HEK293T (cell line): ENCODE measurements at regions not wholly inside any gene's neighbourhood (a gene's known extent, or its start where the extent isn't known, plus 50 kb on each side); places are given as distances from the start of the nearest gene placed in this dataset.

Experiments used
- CTCF ChIA-PET: fragments of 350-600 bp; formaldehyde crosslinking; extraction: SDS; loops from one replicate; lab custom pipeline; 2021; ENCODE audit warnings: antibody characterized with exemption, inconsistent platforms; lab: Yijun Ruan, JAX
- POLR2A ChIA-PET: fragments of 350-600 bp; formaldehyde crosslinking; extraction: SDS; loops from one replicate; lab custom pipeline; 2020; ENCODE audit warnings: antibody characterized with exemption, inconsistent platforms; lab: Yijun Ruan, JAX
- DNase-seq: peaks from one replicate; pipeline ENCODE4 v3.0.0; 2012; ENCODE audit warnings: mixed read lengths; ENCODE audit errors: extremely low spot score
- ARNT ChIP-seq: fragments of 450-650 bp; IDR thresholded peaks from 2 replicates; pipeline ENCODE4 v1.6.1; 2017; ENCODE audit warnings: mild to moderate bottlenecking
- BHLHE40 ChIP-seq: fragments of 450-650 bp; IDR thresholded peaks from 2 replicates; pipeline ENCODE4 v1.6.1; 2016; ENCODE audit warnings: mild to moderate bottlenecking, moderate library complexity, borderline replicate concordance
- CTBP1 ChIP-seq: fragments of 450-650 bp; IDR thresholded peaks from 2 replicates; pipeline ENCODE4 v1.6.1; 2016; ENCODE audit warnings: borderline replicate concordance
- ELF4 ChIP-seq: fragments of 450-650 bp; IDR thresholded peaks from 2 replicates; pipeline ENCODE4 v1.6.1; 2017; ENCODE audit warnings: antibody characterized with exemption
- FOXA1 ChIP-seq: fragments of 450-650 bp; IDR thresholded peaks from 2 replicates; pipeline ENCODE4 v1.6.1; 2016; ENCODE audit warnings: mild to moderate bottlenecking
- FOXK2 ChIP-seq: fragments of 450-650 bp; IDR thresholded peaks from 2 replicates; pipeline ENCODE4 v1.6.1; 2016; ENCODE audit warnings: mild to moderate bottlenecking
- FOXM1 ChIP-seq: fragments of 450-650 bp; IDR thresholded peaks from 2 replicates; pipeline ENCODE4 v1.6.1; 2017; ENCODE audit warnings: mild to moderate bottlenecking, borderline replicate concordance
- HDGF ChIP-seq: fragments of 450-650 bp; IDR thresholded peaks from 2 replicates; pipeline ENCODE4 v1.6.1; 2017; ENCODE audit warnings: antibody characterized with exemption, borderline replicate concordance
- L3MBTL2 ChIP-seq: fragments of 450-650 bp; conservative IDR thresholded peaks from 2 replicates; pipeline ENCODE4 v1.6.1; 2016; ENCODE audit warnings: mild to moderate bottlenecking
- LEF1 ChIP-seq: fragments of 450-650 bp; IDR thresholded peaks from 2 replicates; pipeline ENCODE4 v1.6.1; 2017; ENCODE audit warnings: mild to moderate bottlenecking, borderline replicate concordance
- NFRKB ChIP-seq: fragments of 450-650 bp; IDR thresholded peaks from 2 replicates; pipeline ENCODE4 v1.6.1; 2016; ENCODE audit warnings: mild to moderate bottlenecking, moderate library complexity
- SP1 ChIP-seq: fragments of 450-650 bp; IDR thresholded peaks from 2 replicates; pipeline ENCODE4 v1.6.1; 2017
- SUZ12 ChIP-seq: fragments of 450-650 bp; IDR thresholded peaks from 2 replicates; pipeline ENCODE4 v1.6.1; 2016; ENCODE audit warnings: mild to moderate bottlenecking
- TARDBP ChIP-seq: fragments of 450-650 bp; IDR thresholded peaks from 2 replicates; pipeline ENCODE4 v1.6.1; 2016
- ZNF384 ChIP-seq: fragments of 450-650 bp; IDR thresholded peaks from 2 replicates; pipeline ENCODE4 v1.6.1; 2016
- TF ChIP-seq, protein P1 (sequence below): fragments of 450-650 bp; IDR thresholded peaks from 2 replicates; pipeline ENCODE4 v1.6.1; 2016

DNA sequence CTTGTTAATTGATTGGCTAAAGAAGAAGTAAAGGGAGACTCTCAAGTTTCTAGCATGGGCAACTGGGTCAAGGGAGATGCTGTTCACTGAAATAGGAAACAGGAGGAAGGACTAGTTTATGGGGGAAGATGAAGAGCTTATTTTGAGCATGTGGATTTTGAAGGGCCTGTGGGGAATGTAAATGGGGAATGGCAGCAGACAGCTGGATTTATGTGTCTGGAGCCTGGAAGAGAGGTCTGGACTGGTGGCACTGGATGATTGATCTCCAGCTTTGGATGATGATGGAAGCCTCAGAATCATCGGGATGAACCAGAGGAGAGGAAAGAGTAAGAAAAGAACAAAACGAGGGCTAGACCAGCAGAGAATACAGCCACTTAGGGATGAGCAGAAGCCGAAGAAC, 54.9 kb upstream of the ENAH start:
- no peak for TF ChIP-seq SUZ12
- no peak for TF ChIP-seq FOXA1
- TF ChIP-seq L3MBTL2 = peak; percentile 36; the same call in 1 of the 2 replicates
- TF ChIP-seq HDGF = no peak
- TF ChIP-seq, protein P1, sequence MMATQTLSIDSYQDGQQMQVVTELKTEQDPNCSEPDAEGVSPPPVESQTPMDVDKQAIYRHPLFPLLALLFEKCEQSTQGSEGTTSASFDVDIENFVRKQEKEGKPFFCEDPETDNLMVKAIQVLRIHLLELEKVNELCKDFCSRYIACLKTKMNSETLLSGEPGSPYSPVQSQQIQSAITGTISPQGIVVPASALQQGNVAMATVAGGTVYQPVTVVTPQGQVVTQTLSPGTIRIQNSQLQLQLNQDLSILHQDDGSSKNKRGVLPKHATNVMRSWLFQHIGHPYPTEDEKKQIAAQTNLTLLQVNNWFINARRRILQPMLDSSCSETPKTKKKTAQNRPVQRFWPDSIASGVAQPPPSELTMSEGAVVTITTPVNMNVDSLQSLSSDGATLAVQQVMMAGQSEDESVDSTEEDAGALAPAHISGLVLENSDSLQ = peak; percentile 96
- no peak for TF ChIP-seq FOXM1
- no peak for DNase-seq
- ChIA-PET CTCF (interaction anchor here (0.6 to 1.0 kb wide), 5 partner anchors 12 to 306 kb away, joined by 3 to 4 read pairs (median 3); no protein-coding TSS in a partner anchor), POLR2A (interaction anchor here (1.6 to 2.4 kb wide), 2 partner anchors 53 to 70 kb away, joined by 4 to 10 read pairs; partner anchors contain the start of gene SRP9)

DNA sequence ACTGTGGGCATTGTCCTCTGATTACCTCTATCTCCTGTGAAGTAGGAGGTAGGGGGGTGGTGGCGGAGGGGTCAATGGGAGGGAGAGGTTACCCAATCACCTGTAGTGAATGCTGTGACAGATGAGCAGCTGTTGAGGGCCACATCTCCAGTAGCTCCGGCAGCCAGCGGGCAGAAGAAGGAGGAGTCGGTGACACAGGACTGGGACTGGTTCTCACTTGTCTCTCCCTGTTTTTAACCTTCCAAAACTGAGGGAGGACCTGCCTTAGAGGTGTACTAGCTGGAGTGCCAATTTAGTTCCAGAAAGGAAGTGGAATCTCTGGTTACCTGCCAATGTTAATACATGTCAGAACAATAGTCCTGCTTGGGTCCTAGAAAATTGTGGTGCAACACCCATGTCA, 56.2 kb upstream of the ENAH start:
- ChIA-PET POLR2A (interaction anchor here (2.4 kb wide), 1 partner anchor 69 kb away, joined by 10 read pairs; the partner anchor contains the start of gene SRP9), CTCF (interaction anchor here (1.4 kb wide), 1 partner anchor 9 kb away, joined by 4 read pairs; no protein-coding TSS in a partner anchor)
- no peak for TF ChIP-seq HDGF
- TF ChIP-seq FOXM1 = no peak
- TF ChIP-seq, protein P1 = no peak
- no peak for TF ChIP-seq FOXA1
- no peak for TF ChIP-seq LEF1
- TF ChIP-seq ARNT = no peak
- no peak for TF ChIP-seq L3MBTL2
- TF ChIP-seq CTBP1 = no peak
- no peak for TF ChIP-seq FOXK2
- DNase-seq = no peak

DNA sequence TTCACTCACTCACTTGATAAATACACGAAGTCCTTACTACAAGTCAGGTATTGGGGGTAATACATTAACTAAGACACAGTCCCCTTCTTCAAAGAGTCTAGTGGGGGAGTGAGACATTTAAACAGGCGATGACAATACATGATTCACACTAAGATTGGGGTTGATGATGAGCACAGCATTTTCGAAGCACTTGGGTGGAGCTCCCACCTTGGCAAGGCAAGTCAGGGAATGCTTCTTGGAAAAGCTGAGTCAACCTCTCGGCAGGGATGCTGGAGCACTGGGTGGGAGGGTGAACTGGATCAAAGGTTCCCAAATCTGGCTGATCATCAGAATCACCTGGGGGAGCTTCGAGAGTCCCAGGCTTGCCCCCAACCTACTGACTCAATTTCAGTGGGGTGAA, 57.9 kb upstream of the ENAH start:
- POLR2A ChIA-PET = interaction anchor here (1.0 to 1.4 kb wide), 3 partner anchors 8 to 67 kb away, joined by 3 to 5 read pairs (median 3); partner anchors contain the start of gene SRP9
- TF ChIP-seq CTBP1 (no peak), L3MBTL2 (no peak), SUZ12 (no peak), ARNT (no peak), HDGF (no peak), FOXK2 (no peak), LEF1 (no peak), TARDBP (no peak), ELF4 (no peak), NFRKB (no peak), SP1 (no peak), BHLHE40 (no peak), FOXM1 (no peak), FOXA1 (no peak), ZNF384 (no peak)
- TF ChIP-seq, protein P1 = no peak
- DNase-seq = no peak
- CTCF ChIA-PET = interaction anchor here (1.8 kb wide), 1 partner anchor 10 kb away, joined by 4 read pairs; no protein-coding TSS in a partner anchor

DNA sequence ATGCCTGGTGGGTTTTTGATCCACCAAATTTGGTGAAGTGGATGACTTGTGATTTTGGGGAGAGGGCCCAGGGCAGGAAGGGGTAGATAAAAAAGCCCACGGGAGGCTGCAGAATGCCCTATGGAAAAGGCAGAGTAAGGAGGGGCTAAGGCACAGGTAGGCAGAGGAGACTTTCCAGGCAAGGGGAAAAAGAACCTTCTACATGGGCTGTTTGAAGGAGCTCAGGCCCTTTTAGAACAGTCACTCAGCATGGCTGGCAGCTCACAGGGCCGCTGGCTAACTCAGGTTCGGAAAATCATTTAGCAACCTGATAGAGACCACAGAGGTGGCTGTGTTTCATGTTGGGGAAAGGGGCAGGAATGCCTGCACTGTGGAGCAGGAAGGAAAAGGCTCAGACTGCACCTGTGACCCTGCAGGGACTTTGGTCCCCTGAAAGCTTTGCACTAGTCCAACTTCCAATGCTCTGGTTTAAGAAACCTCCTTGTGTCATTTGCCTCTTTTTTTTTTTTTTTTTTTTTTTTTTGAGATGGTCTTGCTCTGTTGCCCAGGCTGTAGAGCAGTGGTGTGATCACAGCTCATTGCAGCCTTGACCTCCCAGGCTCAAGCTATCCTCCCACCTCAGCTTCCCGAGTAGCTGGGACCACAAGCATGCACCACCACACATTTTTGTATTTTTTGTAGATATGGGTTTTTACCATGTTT, 58.5 kb upstream of the ENAH start:
- POLR2A ChIA-PET = interaction anchor here (1.0 kb wide), 1 partner anchor 17 kb away, joined by 3 read pairs; no protein-coding TSS in a partner anchor

DNA sequence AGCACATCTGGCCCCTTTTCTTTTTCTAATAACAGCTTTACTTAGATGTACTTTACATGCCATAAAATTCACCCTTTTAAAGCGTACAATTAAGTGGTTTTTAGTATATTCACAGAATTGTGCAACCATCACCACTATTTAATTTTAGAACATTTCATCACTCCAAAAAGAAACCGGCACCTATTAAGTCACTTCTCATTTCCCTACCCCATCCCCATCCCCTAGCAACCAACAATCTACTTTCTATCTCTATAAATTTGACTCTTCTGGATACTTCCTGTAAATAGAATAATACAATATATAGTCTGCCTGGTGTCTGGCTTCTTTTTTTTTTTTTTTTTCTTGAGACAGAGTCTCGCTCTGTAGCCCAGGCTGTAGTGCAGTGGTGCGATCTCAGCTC, 59.5 kb upstream of the ENAH start:
- TF ChIP-seq LEF1 (no peak), ZNF384 (no peak), NFRKB (no peak), HDGF (no peak), FOXK2 (no peak), TARDBP (no peak), CTBP1 (no peak), SUZ12 (no peak), BHLHE40 (no peak)
- ChIA-PET CTCF (interaction anchor here (0.6 kb wide), 2 partner anchors 106 to 238 kb away, joined by 3 read pairs; no protein-coding TSS in a partner anchor), POLR2A (no interaction called here)
- DNase-seq = no peak

More for the DNA sequence above, 58.5 kb upstream of the ENAH start:
- CTCF ChIA-PET = interaction anchor here (0.6 to 1.8 kb wide), 3 partner anchors 9 to 237 kb away, joined by 3 to 5 read pairs (median 4); no protein-coding TSS in a partner anchor
- TF ChIP-seq CTBP1 = no peak
- TF ChIP-seq FOXM1 = 0 out of 2 replicates have a peak, but pooled peaks have one; percentile 9
- 0 out of 2 replicates have a peak, but pooled peaks have one; percentile 42 for TF ChIP-seq ZNF384
- no peak for TF ChIP-seq SP1
- DNase-seq = no peak

DNA sequence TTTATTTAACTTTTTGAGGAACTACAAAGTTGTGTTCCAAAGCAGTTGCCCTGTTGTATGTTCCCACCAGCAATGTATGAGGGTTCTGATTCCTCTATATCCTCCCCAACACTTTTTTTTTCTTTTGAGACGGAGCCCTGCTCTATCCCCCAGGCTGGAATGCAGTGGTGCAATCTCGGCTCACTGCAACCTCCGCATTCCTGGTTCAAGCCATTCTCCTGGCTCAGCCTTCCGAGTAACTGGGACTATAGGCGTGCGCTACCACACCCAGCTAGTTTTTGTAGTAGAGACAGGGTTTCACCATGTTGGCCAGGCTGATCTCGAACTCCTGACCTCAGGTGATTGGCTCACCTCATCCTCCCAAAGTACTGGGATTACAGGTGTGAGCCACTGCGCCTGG, 60.4 kb upstream of the ENAH start:
- TF ChIP-seq ARNT = no peak
- TF ChIP-seq CTBP1 = no peak
- no peak for TF ChIP-seq NFRKB
- TF ChIP-seq L3MBTL2 = no peak
- TF ChIP-seq BHLHE40 = no peak
- TF ChIP-seq LEF1 = no peak
- no peak for TF ChIP-seq SUZ12
- TF ChIP-seq HDGF = no peak
- TF ChIP-seq ELF4 = no peak
- no peak for TF ChIP-seq FOXK2
- no peak for TF ChIP-seq TARDBP
- TF ChIP-seq FOXM1 = no peak
- no peak for TF ChIP-seq ZNF384
- POLR2A ChIA-PET = no interaction called here
- CTCF ChIA-PET = interaction anchor here (0.6 kb wide), 1 partner anchor 106 kb away, joined by 3 read pairs; no protein-coding TSS in a partner anchor

More for the DNA sequence above, 60.4 kb upstream of the ENAH start:
- DNase-seq = no peak
